H1 (cell line): ENCODE measurements at regions not wholly inside any gene's neighbourhood (a gene's known extent, or its start where the extent isn't known, plus 50 kb on each side); places are given as distances from the start of the nearest gene placed in this dataset.

ENCODE experiments used
- CTCF ChIA-PET: fragments of 300-600 bp; sonication (Branson Sonifier 250); formaldehyde crosslinking; loops from one replicate; lab custom pipeline; 2021; ENCODE audit not compliant: partially characterized antibody; lab: Charles Lee
- POLR2A ChIA-PET: fragments of 300-600 bp; sonication (Branson Sonifier 250); formaldehyde crosslinking; loops from one replicate; lab custom pipeline; 2021; ENCODE audit warnings: inconsistent platforms; ENCODE audit not compliant: partially characterized antibody; lab: Charles Lee
- DNase-seq, 2 experiments: peaks; one replicate each; pipeline versions ENCODE4 v3.0.0 to v3.0.0-alpha.2; 2010 to 2022; ENCODE audit warnings: low spot score in 2 of 2, low read depth in 1 of 2, mixed read lengths in 1 of 2
- FAIRE-seq: peaks from 2 replicates; lab custom pipeline; 2011; peaks lifted over from hg19 to GRCh38; lab: Jason Lieb, UNC
- H2AFZ ChIP-seq: 2 replicates; pipeline ENCODE4 v1.8.1; 2012; ENCODE audit warnings: low read length, inconsistent platforms
- H2AK5ac ChIP-seq: 2 replicates; pipeline ENCODE4 v1.6.1; 2013; ENCODE audit warnings: low read depth, low read length
- H2BK120ac ChIP-seq: replicated peaks from 2 replicates; pipeline ENCODE3; 2013; ENCODE audit warnings: low read depth, low read length, inconsistent platforms
- H2BK12ac ChIP-seq: 2 replicates; pipeline ENCODE4 v1.6.1; 2013; ENCODE audit warnings: low read depth, low read length
- H2BK15ac ChIP-seq: 2 replicates; pipeline ENCODE4 v1.6.1; 2013; ENCODE audit warnings: low read length
- H2BK20ac ChIP-seq: 2 replicates; pipeline ENCODE4 v1.6.1; 2013; ENCODE audit warnings: low read length
- H2BK5ac ChIP-seq: 2 replicates; pipeline ENCODE4 v1.6.1; 2013; ENCODE audit warnings: low read depth, low read length
- H3K14ac ChIP-seq: 2 replicates; pipeline ENCODE4 v1.6.1; 2013; ENCODE audit warnings: inconsistent platforms; ENCODE audit not compliant: insufficient read length
- H3K18ac ChIP-seq: 2 replicates; pipeline ENCODE4 v1.6.1; 2013; ENCODE audit warnings: low read length; ENCODE audit errors: extremely low read depth
- H3K23ac ChIP-seq: 2 replicates; pipeline ENCODE4 v1.6.1; 2013; ENCODE audit warnings: inconsistent platforms; ENCODE audit not compliant: insufficient read length
- H3K23me2 ChIP-seq: 2 replicates; pipeline ENCODE4 v1.6.1; 2013; ENCODE audit warnings: low read depth, low read length
- H3K27ac ChIP-seq: 2 replicates; pipeline ENCODE4 v1.6.1; 2011; ENCODE audit warnings: low read depth, low read length, inconsistent platforms
- H3K27me3 ChIP-seq, 4 experiments: replicated peaks in 1 of 4; 1 replicate in 1 of 4; 2 replicates in 3 of 4; pipeline versions ENCODE4 v1.6.1 to v1.8.1; 2011 to 2013; ENCODE audit warnings: low read length in 3 of 4, mild to moderate bottlenecking in 3 of 4, inconsistent platforms in 2 of 4, mixed read lengths in 2 of 4, moderate library complexity in 1 of 4; ENCODE audit not compliant: control insufficient read depth in 3 of 4, insufficient read depth in 3 of 4; ENCODE audit errors: extremely low read depth in 1 of 4
- H3K36me3 ChIP-seq, 4 experiments: 2 replicates each; pipeline versions ENCODE4 v1.6.1 to v1.8.1; 2011 to 2013; ENCODE audit warnings: mild to moderate bottlenecking in 4 of 4, low read length in 3 of 4, moderate library complexity in 2 of 4, control low read depth in 1 of 4, inconsistent platforms in 1 of 4; ENCODE audit not compliant: insufficient read depth in 4 of 4, control insufficient read depth in 2 of 4
- H3K4ac ChIP-seq: replicated peaks from 2 replicates; pipeline ENCODE3; 2013; ENCODE audit warnings: low read length, low read depth, mixed read lengths, inconsistent platforms; ENCODE audit not compliant: insufficient read length
- H3K4me1 ChIP-seq, 4 experiments: replicated peaks in 1 of 4; 1 replicate in 1 of 4; 2 replicates in 3 of 4; pipeline versions ENCODE4 v1.6.1 to v1.8.1; 2011 to 2013; ENCODE audit warnings: low read length in 3 of 4, inconsistent platforms in 2 of 4, mixed read lengths in 1 of 4; ENCODE audit not compliant: insufficient read depth in 4 of 4, control insufficient read depth in 3 of 4
- H3K4me2 ChIP-seq, 2 experiments: 2 replicates each; pipeline versions ENCODE4 v1.6.1 to v1.8.1; 2011 to 2013; ENCODE audit warnings: low read depth in 2 of 2, low read length in 2 of 2, control low read depth in 1 of 2, inconsistent platforms in 1 of 2, mild to moderate bottlenecking in 1 of 2; ENCODE audit not compliant: insufficient read depth in 1 of 2
- H3K4me3 ChIP-seq, 4 experiments: fragments of 200-600, 300-600 bp in 1 of 4; sonication (generic), shearing (Covaris generic), sonication (Bioruptor Twin) in 1 of 4; 2 replicates each; pipeline versions ENCODE4 v1.5.1 to v1.8.1; 2011 to 2016; ENCODE audit warnings: low read length in 4 of 4, low read depth in 3 of 4, control low read depth in 2 of 4, inconsistent platforms in 2 of 4, mild to moderate bottlenecking in 2 of 4, mixed read lengths in 1 of 4, moderate library complexity in 1 of 4; ENCODE audit not compliant: insufficient read depth in 2 of 4; ENCODE audit errors: extremely low read depth in 1 of 4
- H3K56ac ChIP-seq: replicated peaks from 2 replicates; pipeline ENCODE3; 2013; ENCODE audit warnings: low read depth, mild to moderate bottlenecking, mixed read lengths, low read length, inconsistent platforms; ENCODE audit not compliant: insufficient read length
- H3K79me1 ChIP-seq: 2 replicates; pipeline ENCODE4 v1.6.1; 2013; ENCODE audit warnings: low read depth, low read length, control low read depth
- H3K79me2 ChIP-seq, 2 experiments: 2 replicates each; pipeline versions ENCODE4 v1.6.1 to v1.8.1; 2012 to 2013; ENCODE audit warnings: low read length in 2 of 2, mild to moderate bottlenecking in 2 of 2, inconsistent platforms in 1 of 2; ENCODE audit not compliant: insufficient read depth in 2 of 2, control insufficient read depth in 1 of 2
- H3K9ac ChIP-seq, 4 experiments: replicated peaks in 1 of 4; 1 replicate in 1 of 4; 2 replicates in 3 of 4; pipeline versions ENCODE4 v1.6.1 to v1.8.1; 2011 to 2013; ENCODE audit warnings: low read depth in 3 of 4, low read length in 3 of 4, control low read depth in 2 of 4, mild to moderate bottlenecking in 2 of 4, moderate library complexity in 2 of 4, inconsistent platforms in 1 of 4; ENCODE audit errors: extremely low read depth in 1 of 4
- H3K9me3 ChIP-seq, 2 experiments: 2 replicates each; pipeline versions ENCODE4 v1.6.1 to v1.8.1; 2012 to 2013; ENCODE audit warnings: mild to moderate bottlenecking in 2 of 2, moderate library complexity in 2 of 2, control low read depth in 1 of 2, inconsistent platforms in 1 of 2, low read depth in 1 of 2, low read length in 1 of 2, mixed read lengths in 1 of 2; ENCODE audit not compliant: insufficient read depth in 2 of 2
- H4K20me1 ChIP-seq, 2 experiments: replicated peaks in 1 of 2; 2 replicates each; pipeline versions ENCODE3 to v1.8.1; 2011 to 2013; ENCODE audit warnings: inconsistent platforms in 2 of 2, low read length in 2 of 2, mild to moderate bottlenecking in 1 of 2; ENCODE audit not compliant: insufficient read depth in 2 of 2, control insufficient read depth in 1 of 2
- H4K5ac ChIP-seq: 2 replicates; pipeline ENCODE4 v1.6.1; 2013; ENCODE audit warnings: low read length, low read depth, mixed read lengths, inconsistent platforms; ENCODE audit not compliant: insufficient read length
- H4K8ac ChIP-seq: 2 replicates; pipeline ENCODE4 v1.8.0; 2013; ENCODE audit warnings: mild to moderate bottlenecking, moderate library complexity, low read length, inconsistent platforms; ENCODE audit not compliant: insufficient read depth; ENCODE audit errors: extremely low read depth
- H4K91ac ChIP-seq: replicated peaks from 2 replicates; pipeline ENCODE3; 2013; ENCODE audit warnings: low read length, mixed read lengths, inconsistent platforms; ENCODE audit not compliant: insufficient read length
- GABPA ChIP-seq: IDR thresholded peaks from 2 replicates; pipeline ENCODE4 v1.6.1; 2011; ENCODE audit warnings: mild to moderate bottlenecking, low read length, moderate library complexity, borderline replicate concordance; ENCODE audit not compliant: insufficient read depth
- JUN ChIP-seq: IDR thresholded peaks from 2 replicates; pipeline ENCODE4 v1.6.1; 2011; ENCODE audit warnings: low read depth, mild to moderate bottlenecking, improper control_type of control experiment, low read length
- KDM1A ChIP-seq: fragments of 200-600, 300-600 bp; sonication (generic); IDR thresholded peaks from 2 replicates; pipeline ENCODE4 v1.7.1; 2016; ENCODE audit warnings: mild to moderate bottlenecking, low read length, borderline replicate concordance
- RNF2 ChIP-seq: fragments of 200-900, 300-1000 bp; sonication (generic); IDR thresholded peaks from 2 replicates; pipeline ENCODE4 v1.7.1; 2016; ENCODE audit warnings: borderline replicate concordance, low read depth, mild to moderate bottlenecking, antibody characterized with exemption, low read length; ENCODE audit not compliant: poor library complexity, severe bottlenecking; ENCODE audit errors: missing control alignments
- SIRT6 ChIP-seq: IDR thresholded peaks from one replicate; pipeline ENCODE4 v1.7.1; 2012; ENCODE audit warnings: low read length, inconsistent platforms
- SUZ12 ChIP-seq: fragments of 200-600 bp; sonication (generic); IDR thresholded peaks from 2 replicates; pipeline ENCODE4 v1.6.1; 2012; ENCODE audit warnings: mild to moderate bottlenecking, inconsistent platforms, low read length, moderate library complexity, mixed read lengths
- WGBS, 2 experiments: shearing (Covaris generic) in 1 of 2; methylation state at CpG; one replicate each; pipeline versions ENCODE4 v1.1.6 to v1.1.7; 2013 to 2015; ENCODE audit warnings: low lambda C conversion rate in 2 of 2, mixed read lengths in 2 of 2, inconsistent platforms in 1 of 2, low coverage in 1 of 2, missing lambda C conversion rate in 1 of 2; ENCODE audit not compliant: insufficient replicate concordance in 2 of 2, insufficient coverage in 1 of 2, insufficient read length in 1 of 2; ENCODE audit errors: extremely low coverage in 1 of 2, missing lambda C conversion rate in 1 of 2; 5-methylcytosine and 5-hydroxymethylcytosine counted together

DNA sequence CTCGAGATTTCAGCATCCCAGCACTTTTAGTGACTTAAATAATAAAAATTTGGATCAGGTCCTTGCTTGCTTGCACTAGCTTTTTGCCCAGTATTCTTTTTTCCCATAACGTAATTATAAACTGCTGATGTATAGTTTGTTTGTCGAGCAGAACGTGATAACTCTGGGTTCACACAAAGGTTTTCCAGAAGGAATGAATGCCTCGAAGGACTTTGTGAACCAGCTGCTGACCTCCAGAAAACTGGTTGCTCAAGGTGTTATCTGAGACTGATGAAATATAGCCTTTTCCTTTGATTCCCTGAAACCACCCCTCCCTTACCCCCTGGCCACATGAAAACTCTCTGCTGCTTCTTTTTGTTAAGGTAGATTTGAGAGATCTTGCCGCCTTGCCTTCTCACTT lies 229.1 kb upstream of the CARD18 start:
- Histone ChIP-seq H3K4ac (no peak overlapping the region), H3K9me3 (no peaks in the 10 kb centered on the region), H2BK15ac (no peak overlapping the region), H3K4me3 (no peak overlapping the region), H4K91ac (no peak overlapping the region), H2BK5ac (no peak overlapping the region), H3K4me1 (no peaks in the 10 kb centered on the region), H3K9ac (no peak overlapping the region), H3K36me3 (no peaks in the 10 kb centered on the region), H2BK12ac (no peak overlapping the region), H3K56ac (no peak overlapping the region), H3K4me2 (no peak overlapping the region), H3K79me1 (no peaks in the 10 kb centered on the region), H4K5ac (no peak overlapping the region), H2BK20ac (no peak overlapping the region), H3K18ac (no peak overlapping the region), H3K27me3 (no peaks in the 10 kb centered on the region), H4K8ac (no peak overlapping the region), H2AK5ac (no peak overlapping the region), H2BK120ac (no peak overlapping the region), H3K23ac (no peak overlapping the region), H3K14ac (no peak overlapping the region), H2AFZ (peak overlapping the region; percentile 96), H3K27ac (no peak overlapping the region), H4K20me1 (no peaks in the 10 kb centered on the region), H3K23me2 (no peaks in the 10 kb centered on the region), H3K79me2 (no peaks in the 10 kb centered on the region)
- TF ChIP-seq KDM1A, result no peak
- TF ChIP-seq RNF2, result no peak
- TF ChIP-seq JUN, result no peak
- TF ChIP-seq SUZ12, result no peak
- TF ChIP-seq GABPA, result no peak
- TF ChIP-seq SIRT6, result no peak
- ChIA-PET CTCF (no interaction called here), POLR2A (no interaction called here)
- FAIRE-seq, result no peak
- no peak for DNase-seq
- 85% methylated on average over 6 of the region's 6 CpGs; no CpG with 5 or more reads in 1 of the 2 experiments for WGBS, 2 experiments
